NOMO-1 treated with DMSO at 0.1 percent for 48 hours (cell line): ENCODE measurements at regions not wholly inside any gene's neighbourhood (a gene's known extent, or its start where the extent isn't known, plus 50 kb on each side); places are given as distances from the start of the nearest gene placed in this dataset.

ENCODE experiments used
- DNase-seq: peaks from one replicate; lab custom pipeline; 2025; ENCODE audit not compliant: unreplicated experiment; lab: John Stamatoyannopoulos, UW

DNA sequence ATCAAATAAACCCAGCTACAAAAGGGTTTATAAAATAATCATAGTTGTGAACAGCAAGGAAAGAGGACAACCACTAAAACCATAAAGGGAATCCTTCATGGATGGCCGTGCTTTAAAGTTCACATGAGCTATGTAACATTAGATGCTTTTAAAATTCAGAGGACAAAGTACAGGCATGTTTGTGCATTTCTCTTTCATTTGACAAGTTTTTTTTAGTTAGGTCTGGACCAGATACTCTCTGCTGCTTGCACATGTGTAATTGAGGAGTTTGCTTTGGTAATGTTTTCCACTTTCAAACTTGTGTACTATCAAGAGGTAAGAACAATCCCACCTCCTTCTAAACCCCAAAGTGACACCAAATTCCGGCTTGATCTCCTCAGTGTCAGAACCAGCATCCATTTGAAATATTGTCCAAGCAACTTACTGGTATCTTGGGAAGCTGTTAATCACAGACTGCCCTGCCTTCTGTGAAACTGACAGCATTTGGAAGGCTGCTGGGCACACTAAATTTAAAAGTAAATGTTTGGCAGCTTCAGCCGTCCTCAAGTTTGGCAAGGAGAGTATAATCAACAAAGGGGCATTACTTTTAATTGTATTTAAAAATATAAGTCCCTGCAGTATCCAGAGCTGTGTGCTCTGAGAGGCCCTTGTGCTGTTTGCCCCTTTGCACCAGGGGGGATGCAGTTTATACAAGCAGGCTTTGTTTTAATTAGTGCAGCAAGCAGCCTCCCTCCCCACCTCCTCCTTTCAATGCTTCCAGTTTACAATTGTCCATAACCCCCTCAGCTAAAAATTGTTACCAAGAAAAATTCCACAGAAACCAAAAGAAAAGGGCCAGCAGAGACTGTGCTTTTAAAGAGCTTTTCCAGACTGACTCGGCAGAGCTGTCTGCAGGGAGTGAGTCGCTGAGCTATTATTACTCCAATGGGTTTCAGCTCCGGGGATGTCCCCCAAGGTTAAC is 328.3 kb upstream of the MPDZ start:
- DNase-seq: no peak

- DNase-seq: no peak
Measured at GRCh38 chr9:13606586-13606985, 327.1 kb upstream of the MPDZ start.

- no peak for DNase-seq
Measured at GRCh38 chr9:13603921-13604320, 324.4 kb upstream of the MPDZ start.

DNA sequence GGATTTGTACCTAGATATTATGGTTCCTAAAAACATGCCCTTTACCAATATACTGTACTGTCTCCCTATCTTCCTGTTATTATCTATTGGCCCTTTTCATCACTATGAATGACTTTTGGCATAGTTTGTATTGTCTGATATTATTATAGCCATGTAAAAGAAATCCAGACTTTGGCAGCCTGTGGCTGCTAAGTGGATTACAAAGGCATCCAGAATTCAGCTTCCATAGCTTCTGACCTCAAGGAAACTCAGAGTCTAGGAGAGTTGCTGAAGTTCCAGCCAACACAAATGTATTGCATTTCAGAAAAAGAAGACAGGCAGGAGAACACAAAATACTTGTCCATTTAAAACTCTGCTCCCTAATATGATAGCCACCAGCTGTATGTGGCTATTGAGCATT is 319.2 kb upstream of the MPDZ start:
- DNase-seq: no peak

DNA sequence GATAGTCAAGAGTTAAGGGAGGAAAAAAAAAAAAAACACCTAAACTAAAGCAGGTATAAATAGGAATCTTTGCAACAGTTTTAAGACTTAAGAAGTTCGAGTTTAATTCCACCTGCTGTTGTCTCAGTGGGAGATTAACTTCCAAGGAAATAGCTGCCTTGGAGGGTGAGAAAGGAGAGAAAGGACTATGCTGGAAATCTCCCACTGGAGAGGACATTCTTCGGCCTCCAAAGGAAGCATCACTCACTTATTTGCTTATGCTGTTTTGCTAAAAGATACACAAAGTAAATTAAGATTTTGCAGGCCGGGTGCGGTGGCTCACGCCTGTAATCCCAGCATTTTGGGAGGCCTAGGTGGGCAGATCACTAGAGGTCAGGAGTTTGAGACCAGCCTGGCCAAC is 317.9 kb upstream of the MPDZ start:
- no peak for DNase-seq

- DNase-seq: no peak
Measured at GRCh38 chr9:13597004-13597403, 317.5 kb upstream of the MPDZ start.

GRCh38 chr9:13596383-13596970 is 317.0 kb upstream of the MPDZ start:
- no peak for DNase-seq

DNA sequence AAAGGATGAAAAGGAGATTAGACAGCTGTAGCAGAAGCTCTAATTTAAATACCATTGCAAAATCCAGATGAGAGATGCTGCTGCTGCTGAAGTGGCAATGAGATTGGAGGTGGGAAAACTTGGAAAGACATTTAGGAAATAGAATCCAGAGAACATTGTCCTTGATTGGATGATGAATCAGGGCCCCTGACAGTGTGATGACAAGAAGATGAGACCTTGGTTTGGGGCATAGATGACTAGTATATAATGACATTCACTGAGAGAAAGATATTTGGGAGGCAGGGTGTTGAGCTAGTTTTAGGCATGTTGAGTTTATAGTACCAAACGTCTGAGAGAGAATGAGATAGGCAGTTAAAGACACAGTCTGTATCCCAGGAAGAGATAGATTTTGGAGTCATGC is 311.5 kb upstream of the MPDZ start:
- no peak for DNase-seq

DNA sequence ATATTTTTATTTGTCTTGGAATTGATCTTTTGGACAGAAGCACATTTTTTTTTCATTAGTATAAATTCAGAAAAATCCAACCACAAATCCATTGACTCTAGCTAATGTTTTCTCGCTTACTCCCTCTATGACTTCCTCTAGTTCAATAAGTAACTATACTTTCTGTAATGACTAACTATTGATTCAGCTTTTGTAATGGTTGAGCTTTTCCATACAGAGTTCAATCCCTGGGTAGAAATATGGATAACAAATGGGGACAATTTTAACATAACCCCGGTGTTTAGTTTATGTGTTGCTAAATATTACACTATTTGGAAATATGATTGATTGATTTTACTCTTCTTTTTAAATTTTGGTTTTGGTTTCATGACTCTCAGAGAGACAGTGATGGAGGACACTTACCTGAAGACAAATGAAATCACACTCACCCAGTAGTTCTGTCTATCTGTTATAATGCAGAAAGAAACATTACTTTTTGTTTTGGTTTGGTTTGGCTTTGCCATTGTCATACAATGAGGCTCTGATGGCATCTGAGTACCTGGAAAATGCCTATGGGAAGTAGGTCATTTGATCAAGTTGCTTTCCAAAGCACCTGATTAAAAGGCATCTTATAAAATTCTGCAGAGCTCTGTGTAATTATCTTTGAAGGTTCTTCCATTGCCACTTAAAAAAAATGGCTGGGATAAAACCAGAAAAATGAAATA is 309.7 kb upstream of the MPDZ start:
- DNase-seq: no peak

GRCh38 chr9:13588151-13589033 is 308.9 kb upstream of the MPDZ start:
- no peak for DNase-seq

- DNase-seq: no peak
Measured at GRCh38 chr9:13587571-13587970, 308.1 kb upstream of the MPDZ start.

- DNase-seq: no peak
Measured at GRCh38 chr9:13586587-13587374, 307.3 kb upstream of the MPDZ start.

DNA sequence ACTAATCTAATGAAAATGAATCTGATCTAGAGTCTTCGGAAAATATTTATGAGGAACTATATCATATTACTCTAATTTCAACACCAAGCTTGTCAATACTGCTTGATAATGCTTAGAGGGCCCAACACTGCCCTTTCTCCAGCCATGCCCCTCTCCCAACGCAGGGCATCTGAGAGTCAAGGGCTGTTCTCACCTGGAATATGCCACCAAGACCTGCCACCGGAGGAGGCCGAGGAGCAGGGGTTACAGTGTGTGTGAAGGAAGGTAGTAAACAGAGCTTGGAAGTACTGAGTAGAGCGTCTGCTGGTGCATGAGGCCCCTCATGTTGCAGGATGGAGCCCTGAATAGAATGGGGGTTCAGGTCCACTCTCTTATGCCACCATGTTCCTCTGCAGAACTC is 301.3 kb upstream of the MPDZ start:
- DNase-seq: no peak

DNA sequence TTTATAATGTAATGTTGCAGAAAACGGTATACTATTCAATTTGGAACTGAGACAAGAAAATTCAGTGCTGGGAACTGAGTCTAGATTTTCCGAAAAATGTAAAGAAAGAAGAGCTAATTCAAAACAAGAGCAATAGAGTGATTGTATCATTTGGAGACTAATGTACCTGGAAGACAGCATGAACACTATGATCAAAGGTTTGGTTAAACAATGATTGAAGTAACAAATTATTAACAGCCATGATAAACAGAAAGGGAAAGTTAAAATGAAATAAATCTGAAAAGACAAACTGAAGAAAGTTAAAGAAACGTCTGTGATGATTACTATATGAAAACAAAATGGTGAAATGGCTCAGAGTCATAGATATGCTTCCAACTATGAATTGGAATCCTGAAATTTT is 300.6 kb upstream of the MPDZ start:
- DNase-seq: no peak

GRCh38 chr9:13576101-13576500 is 296.6 kb upstream of the MPDZ start:
- no peak for DNase-seq

- DNase-seq: no peak
Measured at GRCh38 chr9:13575558-13575957, 296.1 kb upstream of the MPDZ start.

- DNase-seq: no peak
Measured at GRCh38 chr9:13570068-13570974, 290.8 kb upstream of the MPDZ start.

GRCh38 chr9:13569602-13570067 is 290.1 kb upstream of the MPDZ start:
- no peak for DNase-seq
